Cardiac fibroblast (primary cell): ENCODE measurements at regions not wholly inside any gene's neighbourhood (a gene's known extent, or its start where the extent isn't known, plus 50 kb on each side); places are given as distances from the start of the nearest gene placed in this dataset.

Experiments used
- DNase-seq, 2 donors: peaks; one replicate each; pipeline versions ENCODE4 v3.0.0 to v3.0.0-alpha.2; 2010; ENCODE audit warnings: low read depth in 2 of 2
- H3K4me3 ChIP-seq, 2 donors: replicated peaks in 1 of 2; 1 replicate in 1 of 2; 2 replicates in 1 of 2; pipeline ENCODE4 v1.5.1; 2011; ENCODE audit warnings: low read depth in 2 of 2, low read length in 2 of 2, mild to moderate bottlenecking in 2 of 2, moderate library complexity in 1 of 2
- TF ChIP-seq, protein P1 (sequence below): IDR thresholded peaks from one replicate; pipeline ENCODE4 v1.5.1; 2011; ENCODE audit warnings: low read depth, mild to moderate bottlenecking, low read length, inconsistent platforms

DNA sequence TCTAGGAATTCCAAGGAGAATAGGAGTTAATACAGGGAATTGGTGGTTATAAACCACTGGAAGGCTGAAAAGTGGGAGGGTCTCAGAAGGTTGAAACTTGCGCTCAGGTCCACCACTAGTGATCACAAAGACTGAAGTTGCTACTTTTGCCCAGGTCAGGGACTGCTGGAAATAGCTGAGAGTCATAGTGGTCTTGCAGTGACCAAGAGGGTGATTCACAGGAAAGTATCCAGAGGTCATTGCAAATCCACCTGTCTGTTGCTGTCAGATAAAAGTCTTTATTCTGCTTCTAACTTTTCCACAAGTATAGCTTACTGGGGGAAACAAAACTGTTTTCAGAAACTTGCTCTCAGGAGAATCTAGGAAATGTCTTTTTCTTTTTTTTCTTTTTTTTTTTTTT, 211.5 kb upstream of the PRSS1 start:
- no peak overlapping the region for H3K4me3 ChIP-seq
- TF ChIP-seq, protein P1, sequence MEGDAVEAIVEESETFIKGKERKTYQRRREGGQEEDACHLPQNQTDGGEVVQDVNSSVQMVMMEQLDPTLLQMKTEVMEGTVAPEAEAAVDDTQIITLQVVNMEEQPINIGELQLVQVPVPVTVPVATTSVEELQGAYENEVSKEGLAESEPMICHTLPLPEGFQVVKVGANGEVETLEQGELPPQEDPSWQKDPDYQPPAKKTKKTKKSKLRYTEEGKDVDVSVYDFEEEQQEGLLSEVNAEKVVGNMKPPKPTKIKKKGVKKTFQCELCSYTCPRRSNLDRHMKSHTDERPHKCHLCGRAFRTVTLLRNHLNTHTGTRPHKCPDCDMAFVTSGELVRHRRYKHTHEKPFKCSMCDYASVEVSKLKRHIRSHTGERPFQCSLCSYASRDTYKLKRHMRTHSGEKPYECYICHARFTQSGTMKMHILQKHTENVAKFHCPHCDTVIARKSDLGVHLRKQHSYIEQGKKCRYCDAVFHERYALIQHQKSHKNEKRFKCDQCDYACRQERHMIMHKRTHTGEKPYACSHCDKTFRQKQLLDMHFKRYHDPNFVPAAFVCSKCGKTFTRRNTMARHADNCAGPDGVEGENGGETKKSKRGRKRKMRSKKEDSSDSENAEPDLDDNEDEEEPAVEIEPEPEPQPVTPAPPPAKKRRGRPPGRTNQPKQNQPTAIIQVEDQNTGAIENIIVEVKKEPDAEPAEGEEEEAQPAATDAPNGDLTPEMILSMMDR: no peak
- DNase-seq: no peak

DNA sequence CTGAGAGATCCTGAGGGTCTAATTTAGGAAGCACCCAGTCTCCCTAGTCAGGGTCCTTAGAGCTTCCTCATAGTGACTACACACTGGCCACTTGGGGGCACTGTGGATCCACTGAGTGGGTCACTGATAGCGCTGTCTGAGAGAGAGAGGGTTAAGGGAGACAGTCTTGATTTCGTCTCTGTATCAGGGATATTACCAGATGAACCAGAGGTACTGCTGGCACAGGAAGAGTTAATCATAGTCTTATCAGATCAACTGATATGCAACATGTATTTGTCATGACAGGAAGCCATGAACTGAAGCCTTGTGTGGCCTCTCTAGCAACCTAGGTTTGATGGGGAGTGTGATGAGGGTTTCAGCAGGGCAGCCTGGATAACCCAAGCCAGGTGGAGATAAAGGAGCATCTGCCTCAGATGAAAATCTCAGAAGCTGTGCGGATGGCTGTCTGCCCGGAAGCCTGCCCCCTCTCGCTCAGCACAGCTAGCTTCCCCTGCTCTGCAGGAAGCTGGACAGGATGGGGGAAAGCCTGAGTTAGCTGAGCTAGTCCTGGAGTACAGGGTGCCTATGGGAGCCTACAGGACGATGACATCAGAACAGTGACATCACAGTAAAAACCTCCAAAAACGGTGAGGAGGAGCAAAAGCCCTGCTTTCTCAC, 214.0 kb upstream of the PRSS1 start:
- peak; percentile 85 to 90 for DNase-seq
- no peak overlapping the region for H3K4me3 ChIP-seq
- TF ChIP-seq, protein P1: peak; percentile 87

DNA sequence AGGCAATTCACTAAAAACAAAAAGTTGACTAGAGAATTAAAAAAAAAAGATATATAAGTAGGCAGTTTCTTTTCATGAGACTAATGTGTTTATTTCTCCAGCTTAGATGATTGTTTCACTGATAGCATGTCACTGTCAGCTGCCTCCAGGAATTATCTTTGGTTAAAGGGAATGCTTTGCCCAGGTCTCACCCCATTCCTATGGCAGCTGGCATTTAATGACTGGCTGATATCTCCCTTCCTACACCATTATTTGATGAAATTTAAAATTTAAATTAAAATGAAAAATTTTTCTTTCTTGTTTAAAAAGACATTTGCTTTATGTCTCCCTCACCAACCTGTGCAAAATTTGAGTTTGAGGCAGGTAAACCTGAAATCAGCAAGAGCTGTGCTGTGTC, 214.5 kb upstream of the PRSS1 start:
- TF ChIP-seq, protein P1: no peak
- no peak for DNase-seq
- H3K4me3 ChIP-seq: no peak overlapping the region

DNA sequence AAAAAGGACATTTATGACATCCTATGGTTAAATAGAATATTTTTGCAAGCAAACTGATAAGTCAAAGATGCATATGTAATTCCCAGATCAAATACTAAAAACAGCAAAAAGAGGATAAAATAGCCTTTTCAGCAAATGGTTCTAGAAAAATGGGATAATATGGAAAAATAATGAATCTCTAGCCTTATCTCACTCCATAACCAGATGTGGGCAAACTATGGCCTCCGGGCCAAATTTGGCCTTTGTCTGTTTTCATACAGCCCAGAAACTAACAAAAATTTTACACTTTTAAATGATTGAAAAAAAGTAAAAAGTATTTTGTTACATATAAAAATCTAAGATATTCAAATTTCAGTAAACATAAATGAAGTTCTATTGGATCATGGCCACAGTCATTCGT, 215.4 kb upstream of the PRSS1 start:
- no peak for DNase-seq
- H3K4me3 ChIP-seq: no peak overlapping the region
- TF ChIP-seq, protein P1: no peak

DNA sequence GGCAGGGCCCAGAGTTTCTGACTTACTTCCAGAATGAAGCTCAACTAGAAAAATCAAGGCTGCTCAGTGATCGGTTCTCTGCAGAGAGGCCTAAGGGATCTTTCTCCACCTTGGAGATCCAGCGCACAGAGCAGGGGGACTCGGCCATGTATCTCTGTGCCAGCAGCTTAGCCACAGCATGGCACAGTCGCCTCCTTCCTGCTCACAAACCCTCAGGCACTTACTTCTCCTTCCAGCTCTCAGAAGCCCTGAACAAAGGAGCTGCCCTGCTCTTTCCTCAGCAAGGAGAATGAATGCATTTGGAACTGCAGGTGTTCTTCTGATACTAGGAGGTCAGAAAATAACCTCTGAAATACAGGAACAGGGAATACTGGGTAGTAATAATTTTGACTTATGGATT, 219.7 kb upstream of the PRSS1 start:
- DNase-seq: no peak
- no peak overlapping the region for H3K4me3 ChIP-seq
- TF ChIP-seq, protein P1: no peak

DNA sequence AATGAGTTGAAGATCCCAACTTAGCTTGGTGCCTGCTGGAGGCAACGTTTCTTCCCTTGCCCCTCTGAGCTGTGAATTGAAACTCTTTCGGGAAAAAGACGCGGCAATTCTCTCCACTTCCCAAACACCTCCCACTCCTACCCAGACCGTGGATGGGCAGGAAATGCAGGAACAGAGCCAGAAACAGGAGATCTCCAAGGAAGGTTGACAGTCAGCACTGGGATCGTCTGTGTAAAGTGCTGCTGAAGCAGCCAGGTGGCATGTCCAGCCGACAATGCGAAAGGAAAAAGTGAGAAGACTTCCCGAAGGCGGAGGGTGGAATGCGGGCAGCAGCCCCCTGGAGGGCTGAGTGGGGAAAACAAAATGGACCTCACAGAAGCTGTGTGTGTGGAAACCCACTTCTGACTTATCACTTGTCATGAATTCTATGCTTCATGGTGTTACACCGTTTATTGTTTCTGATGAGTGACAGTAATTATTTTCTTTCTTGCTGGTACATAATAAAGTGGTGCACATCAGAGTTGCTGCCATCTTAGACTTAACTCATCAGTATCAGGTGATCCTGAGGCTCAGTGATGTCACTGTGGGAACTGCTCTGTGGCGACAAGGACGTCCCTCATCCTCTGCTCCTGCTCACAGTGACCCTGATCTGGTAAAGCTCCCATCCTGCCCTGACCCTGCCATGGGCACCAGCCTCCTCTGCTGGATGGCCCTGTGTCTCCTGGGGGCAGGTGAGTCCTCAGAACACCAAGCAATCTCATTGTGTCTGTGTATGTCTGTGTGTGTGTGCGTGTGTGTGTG, 220.5 kb upstream of the PRSS1 start:
- no peak for DNase-seq
- no peak overlapping the region for H3K4me3 ChIP-seq
- TF ChIP-seq, protein P1: no peak
